Astrocyte of the cerebellum (primary cell): ENCODE measurements at regions not wholly inside any gene's neighbourhood (a gene's known extent, or its start where the extent isn't known, plus 50 kb on each side); places are given as distances from the start of the nearest gene placed in this dataset.

Experiments
- DNase-seq: peaks from one replicate; pipeline ENCODE4 v3.0.0-alpha.2; 2011; ENCODE audit warnings: low read depth
- H3K4me3 ChIP-seq: 2 replicates; pipeline ENCODE4 v1.5.1; 2011; ENCODE audit warnings: mild to moderate bottlenecking, low read depth, low read length, moderate library complexity
- in situ Hi-C: cut with HindIII; loops from 2 replicates; pipeline ENCODE4 v1.10.0; 2017; ENCODE audit warnings: low sequenced_read_pairs
- TF ChIP-seq, protein P1 (sequence below): IDR thresholded peaks from 2 replicates; pipeline ENCODE4 v1.5.1; 2012; ENCODE audit warnings: low read length, low read depth, moderate library complexity, mild to moderate bottlenecking; ENCODE audit errors: missing control alignments

DNA sequence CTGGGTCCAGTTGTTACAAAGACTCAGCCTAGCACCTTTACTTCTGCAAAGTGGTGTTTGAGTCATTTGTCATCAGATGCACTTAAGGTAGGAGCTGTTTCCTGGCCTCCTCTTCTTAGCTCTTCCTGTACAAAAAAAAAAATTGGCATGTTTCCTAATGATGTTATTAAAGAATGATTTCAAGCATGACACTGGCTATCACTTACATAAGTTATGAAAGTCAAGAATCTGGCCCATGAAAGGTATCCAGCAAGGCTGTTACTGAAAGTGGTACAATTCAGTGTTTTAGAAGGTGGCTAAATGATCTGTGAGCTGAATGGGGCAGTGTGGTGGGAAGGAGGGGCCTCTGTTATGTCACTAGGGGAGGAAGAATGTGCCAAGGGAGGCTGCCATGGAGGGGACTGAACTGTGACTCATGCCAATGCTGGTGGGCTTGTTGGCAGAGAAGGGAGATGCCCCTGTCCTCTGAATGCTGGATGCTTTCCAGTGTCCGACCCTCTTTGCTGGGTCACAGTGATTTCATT is 175.1 kb upstream of the MAP1B start:
- H3K4me3 ChIP-seq: no peak overlapping the region
- TF ChIP-seq, protein P1, sequence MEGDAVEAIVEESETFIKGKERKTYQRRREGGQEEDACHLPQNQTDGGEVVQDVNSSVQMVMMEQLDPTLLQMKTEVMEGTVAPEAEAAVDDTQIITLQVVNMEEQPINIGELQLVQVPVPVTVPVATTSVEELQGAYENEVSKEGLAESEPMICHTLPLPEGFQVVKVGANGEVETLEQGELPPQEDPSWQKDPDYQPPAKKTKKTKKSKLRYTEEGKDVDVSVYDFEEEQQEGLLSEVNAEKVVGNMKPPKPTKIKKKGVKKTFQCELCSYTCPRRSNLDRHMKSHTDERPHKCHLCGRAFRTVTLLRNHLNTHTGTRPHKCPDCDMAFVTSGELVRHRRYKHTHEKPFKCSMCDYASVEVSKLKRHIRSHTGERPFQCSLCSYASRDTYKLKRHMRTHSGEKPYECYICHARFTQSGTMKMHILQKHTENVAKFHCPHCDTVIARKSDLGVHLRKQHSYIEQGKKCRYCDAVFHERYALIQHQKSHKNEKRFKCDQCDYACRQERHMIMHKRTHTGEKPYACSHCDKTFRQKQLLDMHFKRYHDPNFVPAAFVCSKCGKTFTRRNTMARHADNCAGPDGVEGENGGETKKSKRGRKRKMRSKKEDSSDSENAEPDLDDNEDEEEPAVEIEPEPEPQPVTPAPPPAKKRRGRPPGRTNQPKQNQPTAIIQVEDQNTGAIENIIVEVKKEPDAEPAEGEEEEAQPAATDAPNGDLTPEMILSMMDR: no peak
- in situ Hi-C loops: no loop called here
- DNase-seq: no peak

DNA sequence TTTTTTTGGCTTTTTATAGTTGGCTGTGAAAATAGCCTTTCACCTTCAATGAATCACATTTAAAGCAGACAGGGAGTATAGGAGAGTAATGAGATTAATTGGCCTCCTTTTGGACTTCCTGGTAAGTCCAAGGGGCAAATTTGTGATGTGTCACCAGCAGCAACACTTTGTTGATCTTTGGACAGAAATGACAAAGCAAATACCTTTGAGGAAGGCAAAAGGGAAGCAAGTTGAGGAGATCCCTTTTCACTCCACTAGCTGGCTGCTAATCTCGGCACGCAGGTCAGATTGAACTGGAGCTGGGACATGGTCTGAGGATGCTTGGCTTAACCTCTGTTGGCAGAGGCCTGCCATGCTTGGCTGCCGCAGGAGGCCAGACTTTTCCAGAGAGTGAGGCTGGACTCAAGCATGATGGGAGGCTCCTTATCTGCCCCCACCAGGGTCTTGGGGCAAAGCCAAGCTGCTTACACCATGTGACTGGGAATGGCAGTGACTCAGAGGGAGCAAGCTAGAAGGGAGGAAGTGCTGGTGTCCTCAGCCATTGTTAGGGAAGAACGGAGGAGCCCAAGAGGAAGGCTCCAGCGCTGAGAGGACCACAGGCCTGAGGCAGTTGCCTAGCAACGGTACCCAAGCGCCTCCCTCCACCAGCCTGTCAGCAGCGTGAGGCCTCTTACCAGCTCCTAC is 174.5 kb upstream of the MAP1B start:
- in situ Hi-C loops: no loop called here
- TF ChIP-seq, protein P1: no peak
- peak; percentile 37 for DNase-seq
- no peak overlapping the region for H3K4me3 ChIP-seq

DNA sequence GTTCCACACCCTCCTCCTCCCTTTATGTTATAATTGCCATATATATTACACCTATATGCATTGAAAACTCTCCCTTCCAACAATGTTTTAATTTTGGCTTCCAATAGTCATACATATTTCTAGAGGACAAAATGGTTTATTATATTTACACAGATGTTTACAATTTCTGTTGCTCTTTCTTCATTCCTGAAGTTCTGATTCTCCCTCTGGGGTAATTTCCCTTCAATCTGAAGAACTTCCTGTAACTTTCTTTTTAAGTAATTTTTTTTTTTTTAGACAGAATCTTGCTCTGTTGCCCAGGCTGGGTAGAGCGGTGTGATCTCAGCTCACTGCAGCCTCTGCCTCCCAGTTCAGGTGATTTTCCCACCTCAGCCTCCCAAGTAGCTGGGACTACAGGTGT is 173.0 kb upstream of the MAP1B start:
- DNase-seq: no peak
- no peak overlapping the region for H3K4me3 ChIP-seq
- TF ChIP-seq, protein P1: no peak
- in situ Hi-C loops: no loop called here

DNA sequence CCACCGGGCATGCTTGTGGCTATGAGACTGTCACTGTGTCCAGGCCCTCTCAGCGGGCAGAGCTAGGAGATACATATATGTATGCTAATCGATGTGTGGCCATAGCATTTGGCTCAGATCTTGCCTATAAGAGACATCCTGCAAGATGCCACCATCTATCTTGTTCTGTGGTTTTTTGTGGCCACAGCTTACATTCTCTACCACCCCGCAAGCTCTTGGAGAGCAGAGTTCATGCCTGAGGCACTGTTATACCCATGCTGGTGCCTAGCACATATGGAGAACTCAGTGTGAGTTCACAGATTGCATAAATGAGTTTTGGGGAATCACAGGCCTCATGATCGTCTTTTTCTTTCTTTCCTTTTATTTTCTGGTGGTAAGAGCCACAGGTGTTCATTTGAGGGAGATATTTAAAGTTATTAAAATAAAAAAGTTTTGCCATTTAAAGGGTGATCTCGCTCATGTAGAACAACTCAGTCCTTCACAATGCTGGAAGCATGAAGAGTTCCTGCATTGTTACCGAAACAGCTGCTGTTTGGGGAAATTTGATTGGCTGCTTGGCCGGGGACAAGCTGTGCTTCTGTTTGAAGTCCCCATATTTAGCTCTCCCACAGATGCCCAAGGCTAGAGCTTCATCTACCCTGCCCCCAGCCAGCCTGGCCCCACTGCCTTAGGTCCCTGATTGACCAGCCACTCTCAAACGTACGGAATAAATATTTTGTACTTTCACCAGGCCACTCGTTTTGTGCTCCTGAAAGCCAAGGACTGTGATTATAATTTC is 169.2 kb upstream of the MAP1B start:
- DNase-seq: no peak
- TF ChIP-seq, protein P1: no peak
- in situ Hi-C loops: no loop called here
- no peak overlapping the region for H3K4me3 ChIP-seq

DNA sequence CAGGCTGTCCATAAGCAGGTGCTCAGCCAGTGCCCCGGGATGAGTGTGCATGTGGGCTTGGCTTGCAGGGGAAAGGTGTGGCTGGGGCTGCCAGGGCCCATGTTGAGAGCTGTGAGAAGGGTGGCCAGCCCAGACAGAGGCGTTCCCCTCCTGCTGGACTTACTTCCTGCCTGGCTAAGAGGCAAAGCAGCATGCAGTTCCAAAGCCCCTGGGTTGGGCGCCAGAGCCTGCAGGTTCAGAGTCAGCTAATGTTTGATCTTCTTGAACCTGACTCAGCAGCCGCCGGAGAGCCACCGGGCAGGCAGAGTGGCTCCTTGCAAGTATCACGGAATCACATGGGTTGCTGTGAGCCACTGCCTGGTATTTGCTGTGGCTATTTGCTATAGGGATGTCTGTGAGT is 168.4 kb upstream of the MAP1B start:
- H3K4me3 ChIP-seq: no peak overlapping the region
- in situ Hi-C loops: no loop called here
- no peak for DNase-seq
- TF ChIP-seq, protein P1: no peak

DNA sequence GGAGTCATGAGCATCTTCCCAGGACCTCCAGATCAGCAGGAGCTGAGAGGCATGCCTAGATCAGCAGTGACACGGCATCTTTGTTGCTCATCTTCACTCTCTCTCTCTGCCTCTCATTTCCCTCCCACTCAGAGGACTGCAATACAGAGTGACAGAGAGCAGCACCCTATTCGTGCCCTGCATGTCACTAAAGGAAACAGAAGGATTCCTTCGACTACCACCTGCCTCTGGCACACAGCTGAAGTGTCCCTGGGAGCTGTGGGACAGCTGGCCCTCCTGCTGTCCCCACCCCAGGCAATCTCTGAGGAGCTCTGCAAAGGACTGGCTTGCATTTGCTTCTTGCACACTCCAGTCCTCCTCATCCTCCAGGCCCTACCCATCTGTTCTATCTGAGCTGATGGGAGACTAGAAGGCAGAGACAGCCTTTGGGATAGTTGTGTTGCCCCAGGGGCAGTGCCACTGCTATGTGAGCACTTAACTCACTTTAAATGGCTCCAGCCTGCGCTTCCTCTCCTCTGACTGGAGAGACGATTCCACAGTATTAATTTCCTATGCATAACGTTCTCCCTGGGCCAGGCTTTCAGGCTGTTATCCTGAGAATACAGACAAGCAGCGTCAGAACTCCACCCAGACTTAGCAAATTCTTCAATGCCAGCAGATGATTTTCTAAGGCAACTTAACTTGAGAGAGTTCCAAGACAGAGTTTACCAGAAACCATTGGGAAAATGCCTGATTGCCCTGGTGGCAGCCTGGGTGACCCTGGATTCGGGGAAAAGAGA is 167.6 kb upstream of the MAP1B start:
- DNase-seq: no peak
- H3K4me3 ChIP-seq: no peak overlapping the region
- in situ Hi-C loops: no loop called here
- TF ChIP-seq, protein P1: no peak
